ENCODE measurements at regions not wholly inside any gene's neighbourhood (a gene's known extent, or its start where the extent isn't known, plus 50 kb on each side); places are given as distances from the start of the nearest gene placed in this dataset.

DNA sequence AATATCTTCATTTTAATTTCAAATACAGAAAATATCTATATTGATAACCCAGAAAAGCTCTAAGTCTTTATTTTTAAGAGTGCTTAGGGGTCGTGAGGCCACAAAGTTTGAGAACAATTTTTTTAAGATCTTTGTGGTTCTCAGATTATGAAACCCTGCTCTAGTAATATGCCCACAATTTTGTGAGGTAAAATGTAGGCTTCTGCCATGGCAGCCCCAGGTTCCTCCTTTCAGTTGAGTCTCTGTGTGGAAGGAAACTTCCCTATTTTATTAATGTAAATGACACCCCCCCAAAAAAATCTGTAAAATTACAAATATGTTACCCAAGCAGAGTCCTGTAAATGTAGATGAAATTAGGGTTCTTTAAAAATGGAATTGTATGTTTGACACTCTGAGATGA, 600.5 kb downstream of the SATB2 start:
- no peak for TF ChIP-seq ZNF77 (CRISPR knock-in tag; IDR thresholded peaks at IDR 0.05)
- TF ChIP-seq ZNF384 (IDR thresholded peaks at IDR 0.05; ENCODE audit: low read depth, low read length), result no peak
- TF ChIP-seq HDAC2 (IDR thresholded peaks at IDR 0.05), result no peak
- no peak for TF ChIP-seq MEIS2 (IDR thresholded peaks at IDR 0.05; ENCODE audit: partially characterized antibody)
- no peak for TF ChIP-seq CTCF (IDR thresholded peaks at IDR 0.05 in 2 of 3, conservative IDR thresholded peaks at IDR 0.05 in 1 of 3; ENCODE audit: insufficient read depth in 2 of 3, low read depth in 1 of 3, low read length in 3 of 3)
- no peak for TF ChIP-seq ZBTB8A (IDR thresholded peaks at IDR 0.05; ENCODE audit: partially characterized antibody)
- TF ChIP-seq, protein P1, sequence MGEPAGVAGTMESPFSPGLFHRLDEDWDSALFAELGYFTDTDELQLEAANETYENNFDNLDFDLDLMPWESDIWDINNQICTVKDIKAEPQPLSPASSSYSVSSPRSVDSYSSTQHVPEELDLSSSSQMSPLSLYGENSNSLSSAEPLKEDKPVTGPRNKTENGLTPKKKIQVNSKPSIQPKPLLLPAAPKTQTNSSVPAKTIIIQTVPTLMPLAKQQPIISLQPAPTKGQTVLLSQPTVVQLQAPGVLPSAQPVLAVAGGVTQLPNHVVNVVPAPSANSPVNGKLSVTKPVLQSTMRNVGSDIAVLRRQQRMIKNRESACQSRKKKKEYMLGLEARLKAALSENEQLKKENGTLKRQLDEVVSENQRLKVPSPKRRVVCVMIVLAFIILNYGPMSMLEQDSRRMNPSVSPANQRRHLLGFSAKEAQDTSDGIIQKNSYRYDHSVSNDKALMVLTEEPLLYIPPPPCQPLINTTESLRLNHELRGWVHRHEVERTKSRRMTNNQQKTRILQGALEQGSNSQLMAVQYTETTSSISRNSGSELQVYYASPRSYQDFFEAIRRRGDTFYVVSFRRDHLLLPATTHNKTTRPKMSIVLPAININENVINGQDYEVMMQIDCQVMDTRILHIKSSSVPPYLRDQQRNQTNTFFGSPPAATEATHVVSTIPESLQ (CRISPR knock-in tag; IDR thresholded peaks at IDR 0.05), result no peak
- no peak for TF ChIP-seq SIN3A (IDR thresholded peaks at IDR 0.05; ENCODE audit: borderline replicate concordance in 2 of 2, control insufficient read depth in 1 of 2, low read depth in 2 of 2, low read length in 2 of 2)
